HepG2 (cell line): ENCODE measurements at regions not wholly inside any gene's neighbourhood (a gene's known extent, or its start where the extent isn't known, plus 50 kb on each side); places are given as distances from the start of the nearest gene placed in this dataset.

ENCODE experiments used
- MXD1 ChIP-seq: sonication (generic); formaldehyde crosslinking; IDR thresholded peaks from 2 replicates; pipeline ENCODE4 v1.4.0; 2020; ENCODE audit warnings: mild to moderate bottlenecking, missing genetic modification reagents
- NPAS2 ChIP-seq: sonication (generic); formaldehyde crosslinking; IDR thresholded peaks from 2 replicates; pipeline ENCODE4 v1.8.0; 2022; ENCODE audit warnings: mild to moderate bottlenecking, missing genetic modification reagents, borderline replicate concordance
- ZNF143 ChIP-seq: sonication (generic); formaldehyde crosslinking; IDR thresholded peaks from 2 replicates; pipeline ENCODE4 v1.4.0; 2020; ENCODE audit warnings: missing genetic modification reagents
- ZNF17 ChIP-seq: sonication (generic); formaldehyde crosslinking; IDR thresholded peaks from 2 replicates; pipeline ENCODE4 v1.5.0; 2020; ENCODE audit warnings: mild to moderate bottlenecking, missing genetic modification reagents
- ZNF326 ChIP-seq: sonication (generic); formaldehyde crosslinking; IDR thresholded peaks from 2 replicates; pipeline ENCODE4 v1.4.0; 2020; ENCODE audit warnings: missing genetic modification reagents, borderline replicate concordance
- TF ChIP-seq, protein P1 (sequence below): sonication (generic); formaldehyde crosslinking; IDR thresholded peaks from 2 replicates; pipeline ENCODE4 v1.4.0; 2020; ENCODE audit warnings: mild to moderate bottlenecking, missing genetic modification reagents

GRCh38 chr7:90111-91063 is 102.0 kb upstream of the FAM20C start:
- TF ChIP-seq ZNF17 (CRISPR knock-in tag) (no peak), ZNF326 (CRISPR knock-in tag) (no peak), NPAS2 (CRISPR knock-in tag) (no peak), MXD1 (CRISPR knock-in tag) (no peak), ZNF143 (CRISPR knock-in tag) (no peak)
- TF ChIP-seq, protein P1, sequence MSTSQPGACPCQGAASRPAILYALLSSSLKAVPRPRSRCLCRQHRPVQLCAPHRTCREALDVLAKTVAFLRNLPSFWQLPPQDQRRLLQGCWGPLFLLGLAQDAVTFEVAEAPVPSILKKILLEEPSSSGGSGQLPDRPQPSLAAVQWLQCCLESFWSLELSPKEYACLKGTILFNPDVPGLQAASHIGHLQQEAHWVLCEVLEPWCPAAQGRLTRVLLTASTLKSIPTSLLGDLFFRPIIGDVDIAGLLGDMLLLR (CRISPR knock-in tag) = no peak
